ENCODE measurements at regions not wholly inside any gene's neighbourhood (a gene's known extent, or its start where the extent isn't known, plus 50 kb on each side); places are given as distances from the start of the nearest gene placed in this dataset.

- TF ChIP-seq PATZ1 (CRISPR knock-in tag; IDR thresholded peaks at IDR 0.05; ENCODE audit: borderline replicate concordance) (no peak), ARNTL (CRISPR knock-in tag; IDR thresholded peaks at IDR 0.05; ENCODE audit: borderline replicate concordance, low read depth) (no peak), ZNF8 (CRISPR knock-in tag; IDR thresholded peaks at IDR 0.05) (no peak), OSR1 (CRISPR knock-in tag; IDR thresholded peaks at IDR 0.05) (no peak), TCF4 (CRISPR knock-in tag; IDR thresholded peaks at IDR 0.05; ENCODE audit: borderline replicate concordance) (no peak), RARB (CRISPR knock-in tag; IDR thresholded peaks at IDR 0.05) (no peak)
These were observed 52.6 kb upstream of the NEMP2 start for GRCh38 chr2:190587106-190587505.

Data from SK-N-SH treated with all-trans-retinoic acid at 6 μM for 48 hours (cell line).